Lung (tissue), 11 donors: ENCODE measurements at regions not wholly inside any gene's neighbourhood (a gene's known extent, or its start where the extent isn't known, plus 50 kb on each side); places are given as distances from the start of the nearest gene placed in this dataset.

Experiments used
- ATAC-seq: fragments of 200-7000 bp; cut with Tn5 transposase; one replicate; pipeline ENCODE4 v1.9.1; 2020; ENCODE audit warnings: moderate number of reproducible peaks; ENCODE audit not compliant: insufficient read depth, low FRiP score
- DNase-seq, 3 donors: peaks; one replicate each; pipeline ENCODE4 v3.0.0-alpha.2; 2013 to 2017
- H3K27ac ChIP-seq, 2 donors: one replicate each; pipeline ENCODE4 v1.5.1; 2013; ENCODE audit warnings: mild to moderate bottlenecking in 2 of 2, moderate library complexity in 2 of 2, control low read depth in 1 of 2, inconsistent platforms in 1 of 2, low read depth in 1 of 2, low read length in 1 of 2
- H3K27me3 ChIP-seq, 3 donors: one replicate each; pipeline ENCODE4 v1.5.1; 2013; ENCODE audit warnings: low read length in 2 of 3; ENCODE audit not compliant: control insufficient read depth in 3 of 3, insufficient read depth in 3 of 3
- H3K36me3 ChIP-seq, 4 donors: one replicate each; pipeline ENCODE4 v1.5.1; 2013; ENCODE audit warnings: low read length in 4 of 4, mild to moderate bottlenecking in 1 of 4, moderate library complexity in 1 of 4; ENCODE audit not compliant: control insufficient read depth in 4 of 4, insufficient read depth in 4 of 4
- H3K4me1 ChIP-seq, 5 donors: one replicate each; pipeline ENCODE4 v1.5.1; 2013; ENCODE audit warnings: low read length in 5 of 5, mild to moderate bottlenecking in 2 of 5, moderate library complexity in 1 of 5; ENCODE audit not compliant: control insufficient read depth in 5 of 5, insufficient read depth in 5 of 5
- H3K4me3 ChIP-seq: one replicate; pipeline ENCODE4 v1.5.1; 2013; ENCODE audit warnings: mild to moderate bottlenecking, control low read depth, moderate library complexity
- H3K9ac ChIP-seq, 2 donors: one replicate each; pipeline ENCODE4 v1.5.1; 2013; ENCODE audit warnings: low read length in 2 of 2, control low read depth in 1 of 2; ENCODE audit not compliant: insufficient read depth in 1 of 2
- H3K9me3 ChIP-seq, 4 donors: one replicate each; pipeline ENCODE4 v1.5.1; 2013; ENCODE audit warnings: low read length in 3 of 4, mild to moderate bottlenecking in 1 of 4, moderate library complexity in 1 of 4; ENCODE audit not compliant: control insufficient read depth in 4 of 4, insufficient read depth in 3 of 4
- WGBS, 2 donors: extraction: QIAGEN DNeasy Blood & Tissue Kit; methylation state at CpG; one replicate each; pipeline ENCODE4 v1.1.7; 2013; 5-methylcytosine and 5-hydroxymethylcytosine counted together
- TF ChIP-seq, protein P1 (sequence below): IDR thresholded peaks from 2 replicates; pipeline ENCODE4 v1.5.1; 2012; ENCODE audit warnings: mild to moderate bottlenecking; ENCODE audit errors: control extremely low read depth, extremely low read depth
- donor health status: control.
- donor health status: control.
- donor health status: Bipolar disorder and iron deficiency.
- donor health status: healthy.
- donor health status: DM: yes; HTN: yes; CAD: no.

- no peak overlapping the region for H3K27ac ChIP-seq
- no peak overlapping the region for H3K9ac ChIP-seq
- ATAC-seq: no peak
- no peaks in the 10 kb centered on the region for H3K36me3 ChIP-seq
- H3K4me1 ChIP-seq: no peaks in the 10 kb centered on the region
- DNase-seq: peak in 1 of 3 donors; percentile 3
- WGBS, 2 donors: 87 to 91% methylated on average over 23 of the region's 23 CpGs
- H3K9me3 ChIP-seq: peaks cover 0 to 11% (median 6%) of the 10 kb centered on the region in 4 donors
- no peak overlapping the region for H3K4me3 ChIP-seq
- no peaks in the 10 kb centered on the region for H3K27me3 ChIP-seq
- TF ChIP-seq, protein P1, sequence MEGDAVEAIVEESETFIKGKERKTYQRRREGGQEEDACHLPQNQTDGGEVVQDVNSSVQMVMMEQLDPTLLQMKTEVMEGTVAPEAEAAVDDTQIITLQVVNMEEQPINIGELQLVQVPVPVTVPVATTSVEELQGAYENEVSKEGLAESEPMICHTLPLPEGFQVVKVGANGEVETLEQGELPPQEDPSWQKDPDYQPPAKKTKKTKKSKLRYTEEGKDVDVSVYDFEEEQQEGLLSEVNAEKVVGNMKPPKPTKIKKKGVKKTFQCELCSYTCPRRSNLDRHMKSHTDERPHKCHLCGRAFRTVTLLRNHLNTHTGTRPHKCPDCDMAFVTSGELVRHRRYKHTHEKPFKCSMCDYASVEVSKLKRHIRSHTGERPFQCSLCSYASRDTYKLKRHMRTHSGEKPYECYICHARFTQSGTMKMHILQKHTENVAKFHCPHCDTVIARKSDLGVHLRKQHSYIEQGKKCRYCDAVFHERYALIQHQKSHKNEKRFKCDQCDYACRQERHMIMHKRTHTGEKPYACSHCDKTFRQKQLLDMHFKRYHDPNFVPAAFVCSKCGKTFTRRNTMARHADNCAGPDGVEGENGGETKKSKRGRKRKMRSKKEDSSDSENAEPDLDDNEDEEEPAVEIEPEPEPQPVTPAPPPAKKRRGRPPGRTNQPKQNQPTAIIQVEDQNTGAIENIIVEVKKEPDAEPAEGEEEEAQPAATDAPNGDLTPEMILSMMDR: no peak
Observed at GRCh38 chr22:47457509-47458300, 695.3 kb downstream of the TBC1D22A start.

GRCh38 chr22:47457021-47457420 is 694.6 kb downstream of the TBC1D22A start:
- no peak overlapping the region for H3K9ac ChIP-seq
- no peaks in the 10 kb centered on the region for H3K36me3 ChIP-seq
- H3K27ac ChIP-seq: no peak overlapping the region
- ATAC-seq (no peak), DNase-seq (no peak)
- TF ChIP-seq, protein P1: no peak
- no peaks in the 10 kb centered on the region for H3K27me3 ChIP-seq
- WGBS, 2 donors: 87 to 91% methylated on average over 14 of the region's 14 CpGs
- no peaks in the 10 kb centered on the region for H3K4me1 ChIP-seq
- H3K4me3 ChIP-seq: no peak overlapping the region
- peaks cover 0 to 11% (median 6%) of the 10 kb centered on the region in 4 donors for H3K9me3 ChIP-seq

- Histone ChIP-seq H3K4me1 (no peaks in the 10 kb centered on the region), H3K27me3 (no peaks in the 10 kb centered on the region), H3K27ac (no peak overlapping the region), H3K9me3 (peaks cover 0 to 11% (median 6%) of the 10 kb centered on the region in 4 donors), H3K36me3 (no peaks in the 10 kb centered on the region), H3K9ac (no peak overlapping the region), H3K4me3 (no peak overlapping the region)
- ATAC-seq (no peak), DNase-seq (no peak)
- TF ChIP-seq, protein P1: no peak
- WGBS, 2 donors: 83 to 89% methylated on average over 11 of the region's 11 CpGs
Observed at GRCh38 chr22:47456031-47456430, 693.6 kb downstream of the TBC1D22A start.
